Endothelial cell of umbilical vein (primary cell): ENCODE measurements at regions not wholly inside any gene's neighbourhood (a gene's known extent, or its start where the extent isn't known, plus 50 kb on each side); places are given as distances from the start of the nearest gene placed in this dataset.

Source experiments
- GATA2 ChIP-seq: IDR thresholded peaks from 2 replicates; pipeline ENCODE4 v1.7.0; 2011; ENCODE audit warnings: low read depth, mild to moderate bottlenecking, moderate library complexity, mixed read lengths, low read length; ENCODE audit not compliant: insufficient read length, insufficient read depth
- JUN ChIP-seq: IDR thresholded peaks from 2 replicates; pipeline ENCODE4 v1.6.1; 2011; ENCODE audit warnings: borderline replicate concordance, low read depth; ENCODE audit not compliant: insufficient read length, insufficient read depth
- POLR2A ChIP-seq: IDR thresholded peaks from 2 replicates; pipeline ENCODE4 v1.6.1; 2012; ENCODE audit warnings: low read depth, mild to moderate bottlenecking, control low read depth, low read length
- POLR2AphosphoS5 ChIP-seq: IDR thresholded peaks from 2 replicates; pipeline ENCODE4 v1.6.1; 2012; ENCODE audit warnings: low read depth, mild to moderate bottlenecking, control low read depth, low read length, moderate library complexity; ENCODE audit not compliant: insufficient read depth
- TF ChIP-seq, protein P1 (sequence below), 2 donors: IDR thresholded peaks; 1 replicate in 1 of 2; 2 replicates in 1 of 2; pipeline ENCODE4 v1.5.1; 2011; ENCODE audit warnings: low read length in 2 of 2, mild to moderate bottlenecking in 2 of 2, moderate library complexity in 2 of 2, control low read depth in 1 of 2, inconsistent platforms in 1 of 2, low read depth in 1 of 2; ENCODE audit not compliant: insufficient read depth in 1 of 2; ENCODE audit errors: extremely low read depth in 1 of 2

DNA sequence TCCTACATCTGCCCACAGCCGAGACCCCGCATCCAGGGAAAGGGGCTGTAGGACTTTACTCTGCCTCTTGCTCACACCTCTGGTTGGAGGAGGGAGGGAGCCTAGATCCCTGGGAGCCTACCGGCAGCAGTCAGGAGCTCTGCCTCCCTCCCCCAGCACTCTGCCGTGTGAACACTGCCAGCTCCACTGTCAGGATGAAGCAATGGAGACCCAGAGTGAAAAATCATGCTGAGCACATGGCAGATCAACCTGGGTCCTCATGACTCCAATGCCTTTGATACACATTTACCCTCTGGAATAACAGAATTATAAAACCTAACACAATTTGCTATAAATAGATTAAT lies 477.7 kb downstream of the TNS3 start:
- TF ChIP-seq, protein P1, sequence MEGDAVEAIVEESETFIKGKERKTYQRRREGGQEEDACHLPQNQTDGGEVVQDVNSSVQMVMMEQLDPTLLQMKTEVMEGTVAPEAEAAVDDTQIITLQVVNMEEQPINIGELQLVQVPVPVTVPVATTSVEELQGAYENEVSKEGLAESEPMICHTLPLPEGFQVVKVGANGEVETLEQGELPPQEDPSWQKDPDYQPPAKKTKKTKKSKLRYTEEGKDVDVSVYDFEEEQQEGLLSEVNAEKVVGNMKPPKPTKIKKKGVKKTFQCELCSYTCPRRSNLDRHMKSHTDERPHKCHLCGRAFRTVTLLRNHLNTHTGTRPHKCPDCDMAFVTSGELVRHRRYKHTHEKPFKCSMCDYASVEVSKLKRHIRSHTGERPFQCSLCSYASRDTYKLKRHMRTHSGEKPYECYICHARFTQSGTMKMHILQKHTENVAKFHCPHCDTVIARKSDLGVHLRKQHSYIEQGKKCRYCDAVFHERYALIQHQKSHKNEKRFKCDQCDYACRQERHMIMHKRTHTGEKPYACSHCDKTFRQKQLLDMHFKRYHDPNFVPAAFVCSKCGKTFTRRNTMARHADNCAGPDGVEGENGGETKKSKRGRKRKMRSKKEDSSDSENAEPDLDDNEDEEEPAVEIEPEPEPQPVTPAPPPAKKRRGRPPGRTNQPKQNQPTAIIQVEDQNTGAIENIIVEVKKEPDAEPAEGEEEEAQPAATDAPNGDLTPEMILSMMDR (IDR thresholded peaks at IDR 0.05; ENCODE audit: extremely low read depth in 1 of 2, insufficient read depth in 1 of 2, low read depth in 1 of 2, low read length in 2 of 2): no peak
- TF ChIP-seq POLR2A (no peak), POLR2AphosphoS5 (no peak), JUN (no peak), GATA2 (no peak)
